ENCODE measurements at regions not wholly inside any gene's neighbourhood (a gene's known extent, or its start where the extent isn't known, plus 50 kb on each side); places are given as distances from the start of the nearest gene placed in this dataset.

GRCh38 chr4:143083756-143084472, 100.8 kb upstream of the USP38 start:
- DNase-seq, result no peak

- DNase-seq, result no peak
Observed at GRCh38 chr4:143084566-143084965, 100.2 kb upstream of the USP38 start.

- no peak for DNase-seq
Observed at GRCh38 chr4:143085224-143085623, 99.5 kb upstream of the USP38 start.

- DNase-seq, result no peak
Observed at GRCh38 chr4:143085659-143086058, 99.1 kb upstream of the USP38 start.

GRCh38 chr4:143089291-143089690, 95.4 kb upstream of the USP38 start:
- no peak for DNase-seq

- DNase-seq, result no peak
Observed at GRCh38 chr4:143089847-143090246, 94.9 kb upstream of the USP38 start.

- no peak for DNase-seq
Observed at GRCh38 chr4:143091862-143092261, 92.9 kb upstream of the USP38 start.

GRCh38 chr4:143095447-143095846, 89.3 kb upstream of the USP38 start:
- no peak for DNase-seq

- DNase-seq, result no peak
Observed at GRCh38 chr4:143097751-143098150, 87.0 kb upstream of the USP38 start.

GRCh38 chr4:143099693-143100092, 85.0 kb upstream of the USP38 start:
- no peak for DNase-seq

- no peak for DNase-seq
Observed at GRCh38 chr4:143109376-143109775, 75.3 kb upstream of the USP38 start.

- DNase-seq, result no peak
Observed at GRCh38 chr4:143118663-143119062, 66.1 kb upstream of the USP38 start.

- no peak for DNase-seq
Observed at GRCh38 chr4:143127621-143128020, 57.1 kb upstream of the USP38 start.

- no peak for DNase-seq
Observed at GRCh38 chr4:143133977-143134376, 50.7 kb upstream of the USP38 start.
